ENCODE measurements at regions not wholly inside any gene's neighbourhood (a gene's known extent, or its start where the extent isn't known, plus 50 kb on each side); places are given as distances from the start of the nearest gene placed in this dataset.
"Not testable (repeated sequence)": the region's sequence is repeated elsewhere in the genome, so short reads cannot be mapped to it uniquely, and the experiment has no call there.

GRCh38 chr3:43236008-43236407 is 50.3 kb upstream of the SNRK start:
- no peak overlapping the region for H3K27ac ChIP-seq (ENCODE audit: low read depth, low read length)
- H3K4me3 ChIP-seq (ENCODE audit: low read depth in 1 of 5, low read length in 5 of 5), result no peak overlapping the region
- no peaks in the 10 kb centered on the region for H3K9me3 ChIP-seq (ENCODE audit: control insufficient read depth in 5 of 5, low read length in 5 of 5)
- no peaks in the 10 kb centered on the region for H3K36me3 ChIP-seq (ENCODE audit: control insufficient read depth in 5 of 5, insufficient read depth in 5 of 5, low read length in 5 of 5)
- H3K27me3 ChIP-seq (ENCODE audit: control insufficient read depth in 5 of 5, insufficient read depth in 4 of 5, low read length in 5 of 5), result no peaks in the 10 kb centered on the region
- H3K4me1 ChIP-seq (ENCODE audit: control insufficient read depth in 5 of 5, insufficient read depth in 5 of 5, low read length in 5 of 5), result peaks cover 0 to 6% (median 2%) of the 10 kb centered on the region in 5 donors
- H3K9ac ChIP-seq (ENCODE audit: low read length in 5 of 5), result no peak overlapping the region

GRCh38 chr3:43233062-43233461 is 53.3 kb upstream of the SNRK start:
- no peaks in the 10 kb centered on the region for H3K27me3 ChIP-seq (ENCODE audit: control insufficient read depth in 5 of 5, insufficient read depth in 4 of 5, low read length in 5 of 5)
- H3K27ac ChIP-seq (ENCODE audit: low read depth, low read length), result no peak overlapping the region
- no peaks in the 10 kb centered on the region for H3K36me3 ChIP-seq (ENCODE audit: control insufficient read depth in 5 of 5, insufficient read depth in 5 of 5, low read length in 5 of 5)
- H3K4me1 ChIP-seq (ENCODE audit: control insufficient read depth in 5 of 5, insufficient read depth in 5 of 5, low read length in 5 of 5), result peaks cover 0 to 6% (median 0%) of the 10 kb centered on the region in 5 donors
- peaks cover 0 to 6% (median under 1%) of the 10 kb centered on the region in 5 donors for H3K9me3 ChIP-seq (ENCODE audit: control insufficient read depth in 5 of 5, low read length in 5 of 5)
- no peak overlapping the region for H3K4me3 ChIP-seq (ENCODE audit: low read depth in 1 of 5, low read length in 5 of 5)
- H3K9ac ChIP-seq (ENCODE audit: low read length in 5 of 5), result no peak overlapping the region

- peaks cover 0 to 14% (median 10%) of the 10 kb centered on the region in 5 donors for H3K9me3 ChIP-seq (ENCODE audit: control insufficient read depth in 5 of 5, low read length in 5 of 5)
- no peak overlapping the region for H3K4me3 ChIP-seq (ENCODE audit: low read depth in 1 of 5, low read length in 5 of 5)
- peaks cover 0 to 6% (median 0%) of the 10 kb centered on the region in 5 donors for H3K4me1 ChIP-seq (ENCODE audit: control insufficient read depth in 5 of 5, insufficient read depth in 5 of 5, low read length in 5 of 5)
- no peaks in the 10 kb centered on the region for H3K36me3 ChIP-seq (ENCODE audit: control insufficient read depth in 5 of 5, insufficient read depth in 5 of 5, low read length in 5 of 5)
- no peak overlapping the region for H3K9ac ChIP-seq (ENCODE audit: low read length in 5 of 5)
- no peak overlapping the region for H3K27ac ChIP-seq (ENCODE audit: low read depth, low read length)
- H3K27me3 ChIP-seq (ENCODE audit: control insufficient read depth in 5 of 5, insufficient read depth in 4 of 5, low read length in 5 of 5), result no peaks in the 10 kb centered on the region
Observed at GRCh38 chr3:43231276-43232000, 54.9 kb upstream of the SNRK start.

GRCh38 chr3:43229865-43230264 is 56.5 kb upstream of the SNRK start:
- H3K4me1 ChIP-seq (ENCODE audit: control insufficient read depth in 5 of 5, insufficient read depth in 5 of 5, low read length in 5 of 5); H3K27me3 ChIP-seq (ENCODE audit: control insufficient read depth in 5 of 5, insufficient read depth in 4 of 5, low read length in 5 of 5); H3K36me3 ChIP-seq (ENCODE audit: control insufficient read depth in 5 of 5, insufficient read depth in 5 of 5, low read length in 5 of 5); H3K9ac ChIP-seq (ENCODE audit: low read length in 5 of 5); H3K27ac ChIP-seq (ENCODE audit: low read depth, low read length); H3K4me3 ChIP-seq (ENCODE audit: low read depth in 1 of 5, low read length in 5 of 5): not testable (repeated sequence)
- H3K9me3 ChIP-seq (ENCODE audit: control insufficient read depth in 5 of 5, low read length in 5 of 5), result peaks cover 0 to 14% (median 10%) of the 10 kb centered on the region in 5 donors

GRCh38 chr3:43227685-43228084 is 58.7 kb upstream of the SNRK start:
- not testable (repeated sequence) for H3K36me3 ChIP-seq (ENCODE audit: control insufficient read depth in 5 of 5, insufficient read depth in 5 of 5, low read length in 5 of 5); H3K27me3 ChIP-seq (ENCODE audit: control insufficient read depth in 5 of 5, insufficient read depth in 4 of 5, low read length in 5 of 5); H3K27ac ChIP-seq (ENCODE audit: low read depth, low read length); H3K9ac ChIP-seq (ENCODE audit: low read length in 5 of 5); H3K4me1 ChIP-seq (ENCODE audit: control insufficient read depth in 5 of 5, insufficient read depth in 5 of 5, low read length in 5 of 5); H3K4me3 ChIP-seq (ENCODE audit: low read depth in 1 of 5, low read length in 5 of 5)
- peaks cover 0 to 14% (median 10%) of the 10 kb centered on the region in 5 donors for H3K9me3 ChIP-seq (ENCODE audit: control insufficient read depth in 5 of 5, low read length in 5 of 5)

GRCh38 chr3:43224405-43225073 is 61.8 kb upstream of the SNRK start:
- Histone ChIP-seq H3K27me3 (ENCODE audit: control insufficient read depth in 5 of 5, insufficient read depth in 4 of 5, low read length in 5 of 5) (no peaks in the 10 kb centered on the region), H3K27ac (ENCODE audit: low read depth, low read length) (no peak overlapping the region), H3K36me3 (ENCODE audit: control insufficient read depth in 5 of 5, insufficient read depth in 5 of 5, low read length in 5 of 5) (no peaks in the 10 kb centered on the region), H3K4me1 (ENCODE audit: control insufficient read depth in 5 of 5, insufficient read depth in 5 of 5, low read length in 5 of 5) (no peaks in the 10 kb centered on the region), H3K9me3 (ENCODE audit: control insufficient read depth in 5 of 5, low read length in 5 of 5) (peaks cover 0 to 14% (median 10%) of the 10 kb centered on the region in 5 donors), H3K4me3 (ENCODE audit: low read depth in 1 of 5, low read length in 5 of 5) (no peak overlapping the region), H3K9ac (ENCODE audit: low read length in 5 of 5) (no peak overlapping the region)

GRCh38 chr3:43223670-43224364 is 62.5 kb upstream of the SNRK start:
- Histone ChIP-seq H3K9me3 (ENCODE audit: control insufficient read depth in 5 of 5, low read length in 5 of 5) (peaks cover 0 to 14% (median 10%) of the 10 kb centered on the region in 5 donors), H3K4me3 (ENCODE audit: low read depth in 1 of 5, low read length in 5 of 5) (no peak overlapping the region), H3K27me3 (ENCODE audit: control insufficient read depth in 5 of 5, insufficient read depth in 4 of 5, low read length in 5 of 5) (no peaks in the 10 kb centered on the region), H3K9ac (ENCODE audit: low read length in 5 of 5) (no peak overlapping the region), H3K27ac (ENCODE audit: low read depth, low read length) (no peak overlapping the region), H3K36me3 (ENCODE audit: control insufficient read depth in 5 of 5, insufficient read depth in 5 of 5, low read length in 5 of 5) (no peaks in the 10 kb centered on the region), H3K4me1 (ENCODE audit: control insufficient read depth in 5 of 5, insufficient read depth in 5 of 5, low read length in 5 of 5) (no peaks in the 10 kb centered on the region)

- Histone ChIP-seq H3K9me3 (ENCODE audit: control insufficient read depth in 5 of 5, low read length in 5 of 5) (peaks cover 0 to 8% (median 5%) of the 10 kb centered on the region in 5 donors), H3K36me3 (ENCODE audit: control insufficient read depth in 5 of 5, insufficient read depth in 5 of 5, low read length in 5 of 5) (no peaks in the 10 kb centered on the region), H3K27ac (ENCODE audit: low read depth, low read length) (no peak overlapping the region), H3K27me3 (ENCODE audit: control insufficient read depth in 5 of 5, insufficient read depth in 4 of 5, low read length in 5 of 5) (no peaks in the 10 kb centered on the region), H3K9ac (ENCODE audit: low read length in 5 of 5) (no peak overlapping the region), H3K4me1 (ENCODE audit: control insufficient read depth in 5 of 5, insufficient read depth in 5 of 5, low read length in 5 of 5) (peaks cover 0 to 9% (median 0%) of the 10 kb centered on the region in 5 donors), H3K4me3 (ENCODE audit: low read depth in 1 of 5, low read length in 5 of 5) (no peak overlapping the region)
Observed at GRCh38 chr3:43222590-43222989, 63.8 kb upstream of the SNRK start.

GRCh38 chr3:43221076-43221475 is 65.3 kb upstream of the SNRK start:
- no peak overlapping the region for H3K4me3 ChIP-seq (ENCODE audit: low read depth in 1 of 5, low read length in 5 of 5)
- H3K9ac ChIP-seq (ENCODE audit: low read length in 5 of 5), result no peak overlapping the region
- no peaks in the 10 kb centered on the region for H3K9me3 ChIP-seq (ENCODE audit: control insufficient read depth in 5 of 5, low read length in 5 of 5)
- H3K27ac ChIP-seq (ENCODE audit: low read depth, low read length), result no peak overlapping the region
- peaks cover 0 to 15% (median 0%) of the 10 kb centered on the region in 5 donors for H3K4me1 ChIP-seq (ENCODE audit: control insufficient read depth in 5 of 5, insufficient read depth in 5 of 5, low read length in 5 of 5)
- no peaks in the 10 kb centered on the region for H3K27me3 ChIP-seq (ENCODE audit: control insufficient read depth in 5 of 5, insufficient read depth in 4 of 5, low read length in 5 of 5)
- no peaks in the 10 kb centered on the region for H3K36me3 ChIP-seq (ENCODE audit: control insufficient read depth in 5 of 5, insufficient read depth in 5 of 5, low read length in 5 of 5)

GRCh38 chr3:43219616-43220015 is 66.7 kb upstream of the SNRK start:
- no peak overlapping the region for H3K27ac ChIP-seq (ENCODE audit: low read depth, low read length)
- peaks cover 0 to 15% (median 0%) of the 10 kb centered on the region in 5 donors for H3K4me1 ChIP-seq (ENCODE audit: control insufficient read depth in 5 of 5, insufficient read depth in 5 of 5, low read length in 5 of 5)
- no peaks in the 10 kb centered on the region for H3K9me3 ChIP-seq (ENCODE audit: control insufficient read depth in 5 of 5, low read length in 5 of 5)
- H3K27me3 ChIP-seq (ENCODE audit: control insufficient read depth in 5 of 5, insufficient read depth in 4 of 5, low read length in 5 of 5), result no peaks in the 10 kb centered on the region
- H3K36me3 ChIP-seq (ENCODE audit: control insufficient read depth in 5 of 5, insufficient read depth in 5 of 5, low read length in 5 of 5), result no peaks in the 10 kb centered on the region
- no peak overlapping the region for H3K9ac ChIP-seq (ENCODE audit: low read length in 5 of 5)
- no peak overlapping the region for H3K4me3 ChIP-seq (ENCODE audit: low read depth in 1 of 5, low read length in 5 of 5)

Data from subcutaneous abdominal adipose tissue (tissue), 5 donors.